Activated naive CD4-positive, alpha-beta T cell treated with anti-CD3 and anti-CD28 coated beads for 36 hours (primary cell): ENCODE measurements at regions not wholly inside any gene's neighbourhood (a gene's known extent, or its start where the extent isn't known, plus 50 kb on each side); places are given as distances from the start of the nearest gene placed in this dataset.

Source experiments
- CTCF ChIA-PET: fragments of 350-600 bp; sonication (Branson Sonifier 250); formaldehyde crosslinking; loops from one replicate; lab custom pipeline; 2021; ENCODE audit warnings: antibody characterized with exemption; lab: Charles Lee
- DNase-seq: peaks from one replicate; pipeline ENCODE4 v3.0.0-alpha.2; 2020
- H3K27ac Mint-ChIP-seq: one replicate; pipeline ENCODE4 v1.8.0; 2021; ENCODE audit warnings: mild to moderate bottlenecking, mixed read lengths
- H3K27me3 Mint-ChIP-seq: one replicate; pipeline ENCODE4 v1.8.0; 2021; ENCODE audit warnings: low read depth, mixed read lengths
- H3K36me3 Mint-ChIP-seq: one replicate; pipeline ENCODE4 v1.8.0; 2021; ENCODE audit warnings: low read depth, mixed read lengths
- H3K4me1 Mint-ChIP-seq: one replicate; pipeline ENCODE4 v1.8.0; 2021; ENCODE audit warnings: low read depth, mixed read lengths
- H3K4me3 Mint-ChIP-seq: one replicate; pipeline ENCODE4 v1.8.0; 2021; ENCODE audit warnings: mild to moderate bottlenecking, moderate library complexity, mixed read lengths
- H3K9me3 Mint-ChIP-seq: one replicate; pipeline ENCODE4 v1.8.0; 2021; ENCODE audit warnings: mixed read lengths
- intact Hi-C: fragments of 100-400 bp; cut with micrococcal nuclease; formaldehyde crosslinking; loops from one replicate; pipeline ENCODE4 v1.15.1; 2023

GRCh38 chr12:126538888-126539287, 1473.7 kb downstream of the AACS start:
- no peaks in the 10 kb centered on the region for H3K27me3 Mint-ChIP-seq
- no peak overlapping the region for H3K4me3 Mint-ChIP-seq
- no peaks in the 10 kb centered on the region for H3K9me3 Mint-ChIP-seq
- H3K36me3 Mint-ChIP-seq, result no peaks in the 10 kb centered on the region
- no peaks in the 10 kb centered on the region for H3K4me1 Mint-ChIP-seq
- intact Hi-C loops, result no loop called here
- CTCF ChIA-PET, result no interaction called here
- DNase-seq, result no peak
- H3K27ac Mint-ChIP-seq, result no peak overlapping the region

GRCh38 chr12:126545411-126545810, 1480.2 kb downstream of the AACS start:
- peaks cover 2% of the 10 kb centered on the region for H3K4me1 Mint-ChIP-seq
- no peak for DNase-seq
- peaks cover 7% of the 10 kb centered on the region for H3K9me3 Mint-ChIP-seq
- CTCF ChIA-PET, result no interaction called here
- no peak overlapping the region for H3K4me3 Mint-ChIP-seq
- intact Hi-C loops, result no loop called here
- H3K27me3 Mint-ChIP-seq, result no peaks in the 10 kb centered on the region
- H3K27ac Mint-ChIP-seq, result no peak overlapping the region
- no peaks in the 10 kb centered on the region for H3K36me3 Mint-ChIP-seq

GRCh38 chr12:126547905-126548304, 1482.7 kb downstream of the AACS start:
- H3K4me3 Mint-ChIP-seq, result no peak overlapping the region
- H3K27ac Mint-ChIP-seq, result no peak overlapping the region
- CTCF ChIA-PET, result no interaction called here
- no peak for DNase-seq
- H3K4me1 Mint-ChIP-seq, result peaks cover 2% of the 10 kb centered on the region
- H3K27me3 Mint-ChIP-seq, result no peaks in the 10 kb centered on the region
- peaks cover 7% of the 10 kb centered on the region for H3K9me3 Mint-ChIP-seq
- intact Hi-C loops, result no loop called here
- H3K36me3 Mint-ChIP-seq, result no peaks in the 10 kb centered on the region

GRCh38 chr12:126551869-126552268, 1486.6 kb downstream of the AACS start:
- peaks cover 6% of the 10 kb centered on the region for H3K9me3 Mint-ChIP-seq
- H3K36me3 Mint-ChIP-seq, result no peaks in the 10 kb centered on the region
- intact Hi-C loops, result no loop called here
- CTCF ChIA-PET, result no interaction called here
- no peaks in the 10 kb centered on the region for H3K27me3 Mint-ChIP-seq
- DNase-seq, result no peak
- peaks cover 2% of the 10 kb centered on the region for H3K4me1 Mint-ChIP-seq
- no peak overlapping the region for H3K4me3 Mint-ChIP-seq
- H3K27ac Mint-ChIP-seq, result no peak overlapping the region

GRCh38 chr12:126554625-126555024, 1489.4 kb downstream of the AACS start:
- no peaks in the 10 kb centered on the region for H3K27me3 Mint-ChIP-seq
- no peak overlapping the region for H3K4me3 Mint-ChIP-seq
- intact Hi-C loops, result no loop called here
- no peak overlapping the region for H3K27ac Mint-ChIP-seq
- no peaks in the 10 kb centered on the region for H3K4me1 Mint-ChIP-seq
- CTCF ChIA-PET, result no interaction called here
- no peaks in the 10 kb centered on the region for H3K36me3 Mint-ChIP-seq
- no peak for DNase-seq
- H3K9me3 Mint-ChIP-seq, result peaks cover 2% of the 10 kb centered on the region

- intact Hi-C loops, result no loop called here
- no peaks in the 10 kb centered on the region for H3K4me1 Mint-ChIP-seq
- CTCF ChIA-PET, result no interaction called here
- no peaks in the 10 kb centered on the region for H3K36me3 Mint-ChIP-seq
- peaks cover 2% of the 10 kb centered on the region for H3K9me3 Mint-ChIP-seq
- no peak overlapping the region for H3K4me3 Mint-ChIP-seq
- no peaks in the 10 kb centered on the region for H3K27me3 Mint-ChIP-seq
- H3K27ac Mint-ChIP-seq, result no peak overlapping the region
- DNase-seq, result no peak
Observed at GRCh38 chr12:126557659-126558058, 1492.4 kb downstream of the AACS start.

GRCh38 chr12:126558219-126558618, 1493.0 kb downstream of the AACS start:
- H3K36me3 Mint-ChIP-seq, result no peaks in the 10 kb centered on the region
- CTCF ChIA-PET, result no interaction called here

GRCh38 chr12:126558810-126559209, 1493.6 kb downstream of the AACS start:
- H3K27ac Mint-ChIP-seq, result no peak overlapping the region
- no peaks in the 10 kb centered on the region for H3K4me1 Mint-ChIP-seq
- DNase-seq, result no peak
- H3K4me3 Mint-ChIP-seq, result no peak overlapping the region
- CTCF ChIA-PET, result no interaction called here
- H3K9me3 Mint-ChIP-seq, result peaks cover 2% of the 10 kb centered on the region
- intact Hi-C loops, result no loop called here
- H3K36me3 Mint-ChIP-seq, result no peaks in the 10 kb centered on the region
- H3K27me3 Mint-ChIP-seq, result no peaks in the 10 kb centered on the region

More at GRCh38 chr12:126558219-126558618, 1493.0 kb downstream of the AACS start:
- intact Hi-C loops, result no loop called here
- Mint-ChIP-seq H3K4me3 (no peak overlapping the region), H3K27ac (no peak overlapping the region), H3K4me1 (no peaks in the 10 kb centered on the region), H3K27me3 (no peaks in the 10 kb centered on the region), H3K9me3 (peaks cover 2% of the 10 kb centered on the region)
- no peak for DNase-seq

- Mint-ChIP-seq H3K27ac (no peak overlapping the region), H3K27me3 (no peaks in the 10 kb centered on the region), H3K4me3 (no peak overlapping the region), H3K9me3 (peaks cover 5% of the 10 kb centered on the region), H3K4me1 (no peaks in the 10 kb centered on the region), H3K36me3 (no peaks in the 10 kb centered on the region)
- CTCF ChIA-PET, result no interaction called here
- no peak for DNase-seq
- intact Hi-C loops, result no loop called here
Observed at GRCh38 chr12:126567016-126567415, 1501.8 kb downstream of the AACS start.

- Mint-ChIP-seq H3K4me1 (no peaks in the 10 kb centered on the region), H3K4me3 (no peak overlapping the region), H3K36me3 (no peaks in the 10 kb centered on the region), H3K27ac (no peak overlapping the region), H3K9me3 (peaks cover 5% of the 10 kb centered on the region), H3K27me3 (no peaks in the 10 kb centered on the region)
- intact Hi-C loops, result no loop called here
- DNase-seq, result no peak
- CTCF ChIA-PET, result no interaction called here
Observed at GRCh38 chr12:126569706-126570105, 1504.5 kb downstream of the AACS start.

GRCh38 chr12:126570566-126570965, 1505.3 kb downstream of the AACS start:
- H3K4me3 Mint-ChIP-seq, result no peak overlapping the region
- no peaks in the 10 kb centered on the region for H3K27me3 Mint-ChIP-seq
- CTCF ChIA-PET, result no interaction called here
- intact Hi-C loops, result no loop called here
- no peaks in the 10 kb centered on the region for H3K4me1 Mint-ChIP-seq
- H3K36me3 Mint-ChIP-seq, result no peaks in the 10 kb centered on the region
- H3K9me3 Mint-ChIP-seq, result peaks cover 5% of the 10 kb centered on the region
- no peak overlapping the region for H3K27ac Mint-ChIP-seq
- no peak for DNase-seq

GRCh38 chr12:126572170-126572569, 1506.9 kb downstream of the AACS start:
- no peak overlapping the region for H3K27ac Mint-ChIP-seq
- peaks cover 3% of the 10 kb centered on the region for H3K9me3 Mint-ChIP-seq
- H3K4me3 Mint-ChIP-seq, result no peak overlapping the region
- no peak for DNase-seq
- CTCF ChIA-PET, result no interaction called here
- H3K27me3 Mint-ChIP-seq, result no peaks in the 10 kb centered on the region
- H3K4me1 Mint-ChIP-seq, result no peaks in the 10 kb centered on the region
- no peaks in the 10 kb centered on the region for H3K36me3 Mint-ChIP-seq
- intact Hi-C loops, result no loop called here

GRCh38 chr12:126581655-126582054, 1516.4 kb downstream of the AACS start:
- intact Hi-C loops, result no loop called here
- Mint-ChIP-seq H3K27me3 (no peaks in the 10 kb centered on the region), H3K9me3 (no peaks in the 10 kb centered on the region), H3K27ac (no peak overlapping the region), H3K4me1 (no peaks in the 10 kb centered on the region), H3K36me3 (no peaks in the 10 kb centered on the region), H3K4me3 (no peak overlapping the region)
- CTCF ChIA-PET, result no interaction called here
- DNase-seq, result no peak

- intact Hi-C loops, result no loop called here
- no peak for DNase-seq
- CTCF ChIA-PET, result no interaction called here
- no peaks in the 10 kb centered on the region for H3K27me3 Mint-ChIP-seq
- H3K4me1 Mint-ChIP-seq, result no peaks in the 10 kb centered on the region
- H3K4me3 Mint-ChIP-seq, result no peak overlapping the region
- H3K9me3 Mint-ChIP-seq, result no peaks in the 10 kb centered on the region
- no peak overlapping the region for H3K27ac Mint-ChIP-seq
- no peaks in the 10 kb centered on the region for H3K36me3 Mint-ChIP-seq
Observed at GRCh38 chr12:126582231-126582630, 1517.0 kb downstream of the AACS start.
